HG03280 (cell line): ENCODE measurements at regions not wholly inside any gene's neighbourhood (a gene's known extent, or its start where the extent isn't known, plus 50 kb on each side); places are given as distances from the start of the nearest gene placed in this dataset.
"Not testable (repeated sequence)": the region's sequence is repeated elsewhere in the genome, so short reads cannot be mapped to it uniquely, and the experiment has no call there.

ENCODE experiments used
- ATAC-seq: cut with Tn5 transposase; IDR thresholded peaks from one replicate; pipeline ENCODE4 v1.9.1; 2021; ENCODE audit warnings: mild to moderate bottlenecking, moderate library complexity; ENCODE audit not compliant: unreplicated experiment

GRCh38 chr7:67463983-67464382 lies 467.4 kb downstream of the TYW1 start:
- no peak for ATAC-seq

GRCh38 chr7:67466109-67466508 lies 469.5 kb downstream of the TYW1 start:
- no peak for ATAC-seq

GRCh38 chr7:67470256-67470751 lies 473.7 kb downstream of the TYW1 start:
- no peak for ATAC-seq

GRCh38 chr7:67475293-67475692 lies 478.7 kb downstream of the TYW1 start:
- no peak for ATAC-seq

- no peak for ATAC-seq
These were observed 481.4 kb downstream of the TYW1 start for GRCh38 chr7:67478066-67478465.

- ATAC-seq: no peak
These were observed 487.7 kb downstream of the TYW1 start for GRCh38 chr7:67484244-67484751.

GRCh38 chr7:67486401-67486800 lies 489.8 kb downstream of the TYW1 start:
- ATAC-seq: no peak

- no peak for ATAC-seq
These were observed 490.7 kb downstream of the TYW1 start for GRCh38 chr7:67487316-67487715.

GRCh38 chr7:67489881-67490280 lies 493.2 kb downstream of the TYW1 start:
- no peak for ATAC-seq

- ATAC-seq: no peak
These were observed 496.7 kb downstream of the TYW1 start for GRCh38 chr7:67493366-67493765.

GRCh38 chr7:67496589-67496988 lies 500.0 kb downstream of the TYW1 start:
- ATAC-seq: no peak

- not testable (repeated sequence) for ATAC-seq
These were observed 501.3 kb downstream of the TYW1 start for GRCh38 chr7:67497914-67498313.

GRCh38 chr7:67502929-67503328 lies 506.3 kb downstream of the TYW1 start:
- no peak for ATAC-seq

GRCh38 chr7:67505449-67505848 lies 508.8 kb downstream of the TYW1 start:
- no peak for ATAC-seq

GRCh38 chr7:67512481-67512880 lies 515.8 kb downstream of the TYW1 start:
- ATAC-seq: no peak

- no peak for ATAC-seq
These were observed 521.9 kb downstream of the TYW1 start for GRCh38 chr7:67518580-67518979.

- no peak for ATAC-seq
These were observed 522.5 kb downstream of the TYW1 start for GRCh38 chr7:67519171-67519570.

- ATAC-seq: no peak
These were observed 525.9 kb downstream of the TYW1 start for GRCh38 chr7:67522504-67522903.

- ATAC-seq: no peak
These were observed 527.1 kb downstream of the TYW1 start for GRCh38 chr7:67523713-67524112.

- ATAC-seq: no peak
These were observed 529.0 kb downstream of the TYW1 start for GRCh38 chr7:67525588-67525987.

- ATAC-seq: no peak
These were observed 538.8 kb downstream of the TYW1 start for GRCh38 chr7:67535241-67535989.

- ATAC-seq: no peak
These were observed 546.3 kb downstream of the TYW1 start for GRCh38 chr7:67542916-67543315.
